ENCODE measurements at regions not wholly inside any gene's neighbourhood (a gene's known extent, or its start where the extent isn't known, plus 50 kb on each side); places are given as distances from the start of the nearest gene placed in this dataset.
A peak's percentile ranks its signal among the peaks of the same experiment; 100 is the strongest.
"Not testable (repeated sequence)": the region's sequence is repeated elsewhere in the genome, so short reads cannot be mapped to it uniquely, and the experiment has no call there.

GRCh38 chr12:124669271-124669721 lies 101.9 kb upstream of the NCOR2 start:
- DNase-seq: not testable (repeated sequence)

- DNase-seq: no peak
These were observed 101.2 kb upstream of the NCOR2 start for GRCh38 chr12:124668602-124669001.

GRCh38 chr12:124667506-124668326 lies 100.3 kb upstream of the NCOR2 start:
- no peak for DNase-seq

GRCh38 chr12:124666722-124667259 lies 99.4 kb upstream of the NCOR2 start:
- DNase-seq: no peak

- no peak for DNase-seq
These were observed 98.1 kb upstream of the NCOR2 start for GRCh38 chr12:124665511-124665910.

GRCh38 chr12:124664395-124665111 lies 97.1 kb upstream of the NCOR2 start:
- no peak for DNase-seq

- no peak for DNase-seq
These were observed 96.5 kb upstream of the NCOR2 start for GRCh38 chr12:124663771-124664366.

GRCh38 chr12:124663206-124663605 lies 95.8 kb upstream of the NCOR2 start:
- no peak for DNase-seq

GRCh38 chr12:124661341-124661740 lies 93.9 kb upstream of the NCOR2 start:
- DNase-seq: no peak

- DNase-seq: no peak
These were observed 93.4 kb upstream of the NCOR2 start for GRCh38 chr12:124660851-124661250.

GRCh38 chr12:124658806-124659402 lies 91.5 kb upstream of the NCOR2 start:
- no peak for DNase-seq

GRCh38 chr12:124658302-124658701 lies 90.9 kb upstream of the NCOR2 start:
- no peak for DNase-seq

- no peak for DNase-seq
These were observed 89.6 kb upstream of the NCOR2 start for GRCh38 chr12:124656947-124657434.

GRCh38 chr12:124655698-124656516 lies 88.5 kb upstream of the NCOR2 start:
- peak; percentile 66 for DNase-seq

- DNase-seq: peak; percentile 76
These were observed 87.8 kb upstream of the NCOR2 start for GRCh38 chr12:124655048-124655697.

GRCh38 chr12:124654666-124655047 lies 87.2 kb upstream of the NCOR2 start:
- DNase-seq: peak; percentile 48

GRCh38 chr12:124653169-124653931 lies 85.9 kb upstream of the NCOR2 start:
- no peak for DNase-seq

- DNase-seq: no peak
These were observed 85.2 kb upstream of the NCOR2 start for GRCh38 chr12:124652661-124653060.

GRCh38 chr12:124651516-124652273 lies 84.3 kb upstream of the NCOR2 start:
- no peak for DNase-seq

GRCh38 chr12:124650912-124651311 lies 83.5 kb upstream of the NCOR2 start:
- no peak for DNase-seq

All from RPMI8226 (cell line).